K562 (cell line): ENCODE measurements at regions not wholly inside any gene's neighbourhood (a gene's known extent, or its start where the extent isn't known, plus 50 kb on each side); places are given as distances from the start of the nearest gene placed in this dataset.

Source experiments
- BRF1 ChIP-seq: IDR thresholded peaks from 3 replicates; pipeline ENCODE4 v1.6.1; 2011; ENCODE audit warnings: borderline replicate concordance, mild to moderate bottlenecking; ENCODE audit not compliant: insufficient read length; ENCODE audit errors: extremely low read depth
- CTCF ChIP-seq, 3 experiments: IDR thresholded peaks in 2 of 3; conservative IDR thresholded peaks in 1 of 3; 2 replicates each; pipeline ENCODE4 v1.5.1; 2011 to 2012; ENCODE audit warnings: low read length in 3 of 3, mild to moderate bottlenecking in 3 of 3, control low read depth in 2 of 3, improper control_type of control experiment in 1 of 3, inconsistent platforms in 1 of 3, low read depth in 1 of 3, mixed read lengths in 1 of 3, moderate library complexity in 1 of 3; ENCODE audit not compliant: insufficient read depth in 2 of 3
- E4F1 ChIP-seq: fragments of 250-450 bp; sonication (Bioruptor Pico); IDR thresholded peaks from 2 replicates; pipeline ENCODE4 v1.5.0; 2021; ENCODE audit warnings: mild to moderate bottlenecking, borderline replicate concordance
- EZH2 ChIP-seq: IDR thresholded peaks from 2 replicates; pipeline ENCODE4 v1.6.1; 2012; ENCODE audit warnings: low read depth, mild to moderate bottlenecking, inconsistent platforms, low read length, borderline replicate concordance
- FOXA1 ChIP-seq: fragments of 450-650 bp; IDR thresholded peaks from 2 replicates; pipeline ENCODE4 v1.6.1; 2016; ENCODE audit warnings: mild to moderate bottlenecking, borderline replicate concordance
- PHF8 ChIP-seq: fragments of 200-600 bp; sonication (generic); IDR thresholded peaks from 2 replicates; pipeline ENCODE4 v1.6.1; 2012; ENCODE audit warnings: mixed run types, mild to moderate bottlenecking, inconsistent platforms, low read length, moderate library complexity, borderline replicate concordance
- ZNF184 ChIP-seq: sonication (generic); formaldehyde crosslinking; IDR thresholded peaks from 2 replicates; pipeline ENCODE4 v1.5.0; 2020; ENCODE audit warnings: missing genetic modification reagents

- TF ChIP-seq CTCF (IDR thresholded peaks at IDR 0.05 in 2 of 3, conservative IDR thresholded peaks at IDR 0.05 in 1 of 3; ENCODE audit: insufficient read depth in 2 of 3, low read depth in 1 of 3, low read length in 3 of 3) (no peak), PHF8 (no peak), E4F1 (CRISPR knock-in tag) (no peak), EZH2 (no peak), ZNF184 (CRISPR knock-in tag) (no peak), FOXA1 (no peak), BRF1 (no peak)
These were observed 493.9 kb upstream of the NDST4 start for GRCh38 chr4:115607311-115607710.
